DMS79 (cell line): ENCODE measurements at regions not wholly inside any gene's neighbourhood (a gene's known extent, or its start where the extent isn't known, plus 50 kb on each side); places are given as distances from the start of the nearest gene placed in this dataset.

Experiments
- DNase-seq: peaks from one replicate; lab custom pipeline; 2025; lab: John Stamatoyannopoulos, UW

- peak; percentile 78 for DNase-seq
These were observed 99.3 kb downstream of the METRNL start for GRCh38 chr17:83178533-83179304.

GRCh38 chr17:83179374-83179773 is 100.0 kb downstream of the METRNL start:
- DNase-seq = no peak

- no peak for DNase-seq
These were observed 100.4 kb downstream of the METRNL start for GRCh38 chr17:83179811-83180210.

GRCh38 chr17:83180264-83180995 is 101.0 kb downstream of the METRNL start:
- no peak for DNase-seq

DNA sequence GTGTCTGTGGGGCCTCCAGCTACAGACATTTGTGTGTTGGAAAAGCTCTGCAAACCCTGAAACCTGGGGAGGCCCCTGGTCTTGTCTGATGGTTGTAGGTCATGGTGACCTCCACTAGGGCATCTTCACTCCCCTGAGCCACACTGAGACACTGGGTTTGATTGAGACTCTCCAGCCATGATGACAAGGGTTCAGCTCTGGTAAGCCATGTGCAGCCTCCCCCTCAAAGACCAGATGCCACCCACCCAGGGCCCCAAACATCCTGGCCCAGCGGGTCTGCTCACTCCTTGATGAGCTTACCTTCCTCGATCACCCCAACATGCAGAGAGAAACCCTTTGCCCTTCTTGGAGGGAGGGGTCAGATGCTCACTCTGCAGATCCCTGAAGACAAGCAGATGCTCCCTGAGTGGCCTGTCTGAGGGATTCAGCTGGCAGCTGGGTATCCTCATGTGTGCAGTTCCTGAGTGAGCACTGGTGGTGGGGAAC is 101.6 kb downstream of the METRNL start:
- DNase-seq = no peak

DNA sequence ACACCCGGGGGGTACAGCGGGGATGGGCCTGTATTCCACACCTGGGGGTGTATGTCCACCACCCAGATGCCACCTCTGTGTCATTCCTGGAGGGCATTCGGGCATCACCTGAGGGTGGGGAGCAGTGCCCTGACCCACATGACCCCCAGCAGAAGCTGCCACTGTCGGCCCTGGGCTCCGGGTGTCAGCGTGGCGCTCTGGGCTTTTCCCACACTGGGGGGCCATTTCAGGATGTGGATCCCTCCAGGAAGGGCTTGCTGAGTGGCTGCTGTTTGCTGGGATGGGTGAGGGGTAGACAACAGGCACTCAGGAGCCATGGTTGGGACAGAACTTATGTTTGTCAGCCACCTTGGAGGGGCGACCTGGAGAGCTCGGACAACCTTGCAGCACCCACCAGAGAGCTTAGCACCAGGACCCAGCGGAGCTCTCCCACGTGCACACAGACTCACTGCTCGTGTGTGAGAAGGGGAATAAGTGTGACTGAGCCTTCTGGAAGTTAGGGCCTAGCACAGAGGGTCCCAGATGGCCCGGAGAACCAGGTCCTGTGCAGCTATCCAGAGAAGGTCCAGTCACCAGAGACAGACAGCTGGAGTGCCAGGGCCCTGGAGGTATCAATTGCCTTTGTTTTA is 102.7 kb downstream of the METRNL start:
- DNase-seq = no peak

GRCh38 chr17:83182620-83183101 is 103.3 kb downstream of the METRNL start:
- no peak for DNase-seq

- DNase-seq = no peak
These were observed 103.9 kb downstream of the METRNL start for GRCh38 chr17:83183145-83183948.

DNA sequence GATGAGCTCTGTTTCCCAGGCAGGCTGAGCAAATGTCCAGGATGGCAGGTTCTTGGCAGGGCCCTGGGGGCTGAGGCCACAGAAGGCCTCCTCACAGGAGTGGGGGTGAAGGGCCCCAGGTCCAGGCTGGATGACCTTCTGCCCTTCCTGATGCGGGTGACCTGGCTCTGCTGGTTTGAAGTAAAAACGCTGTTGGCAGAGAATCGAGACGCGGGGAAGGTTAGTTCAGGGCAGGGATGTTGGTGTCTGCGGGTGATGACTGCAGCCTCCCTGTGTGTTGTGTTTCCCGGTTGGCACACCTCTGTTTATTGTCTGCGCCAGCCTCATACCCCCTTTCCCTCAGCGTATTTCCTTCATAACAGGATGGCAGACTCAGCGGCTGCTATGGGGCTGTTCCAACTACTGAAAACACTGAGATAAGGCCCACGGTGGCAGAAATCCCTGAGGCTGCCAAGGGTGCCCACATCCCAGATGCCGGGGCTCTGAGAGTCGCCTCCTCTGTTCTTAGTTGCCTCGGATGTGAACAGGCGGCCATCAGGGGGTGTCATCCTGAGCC is 104.6 kb downstream of the METRNL start:
- DNase-seq = no peak

GRCh38 chr17:83185023-83186002 is 105.9 kb downstream of the METRNL start:
- DNase-seq = no peak

GRCh38 chr17:83186226-83186625 is 106.8 kb downstream of the METRNL start:
- DNase-seq = no peak

- DNase-seq = no peak
These were observed 107.5 kb downstream of the METRNL start for GRCh38 chr17:83186751-83187421.

GRCh38 chr17:83187782-83188311 is 108.4 kb downstream of the METRNL start:
- DNase-seq = no peak

- DNase-seq = no peak
These were observed 109.9 kb downstream of the METRNL start for GRCh38 chr17:83189044-83190003.

- no peak for DNase-seq
These were observed 110.6 kb downstream of the METRNL start for GRCh38 chr17:83190004-83190385.

DNA sequence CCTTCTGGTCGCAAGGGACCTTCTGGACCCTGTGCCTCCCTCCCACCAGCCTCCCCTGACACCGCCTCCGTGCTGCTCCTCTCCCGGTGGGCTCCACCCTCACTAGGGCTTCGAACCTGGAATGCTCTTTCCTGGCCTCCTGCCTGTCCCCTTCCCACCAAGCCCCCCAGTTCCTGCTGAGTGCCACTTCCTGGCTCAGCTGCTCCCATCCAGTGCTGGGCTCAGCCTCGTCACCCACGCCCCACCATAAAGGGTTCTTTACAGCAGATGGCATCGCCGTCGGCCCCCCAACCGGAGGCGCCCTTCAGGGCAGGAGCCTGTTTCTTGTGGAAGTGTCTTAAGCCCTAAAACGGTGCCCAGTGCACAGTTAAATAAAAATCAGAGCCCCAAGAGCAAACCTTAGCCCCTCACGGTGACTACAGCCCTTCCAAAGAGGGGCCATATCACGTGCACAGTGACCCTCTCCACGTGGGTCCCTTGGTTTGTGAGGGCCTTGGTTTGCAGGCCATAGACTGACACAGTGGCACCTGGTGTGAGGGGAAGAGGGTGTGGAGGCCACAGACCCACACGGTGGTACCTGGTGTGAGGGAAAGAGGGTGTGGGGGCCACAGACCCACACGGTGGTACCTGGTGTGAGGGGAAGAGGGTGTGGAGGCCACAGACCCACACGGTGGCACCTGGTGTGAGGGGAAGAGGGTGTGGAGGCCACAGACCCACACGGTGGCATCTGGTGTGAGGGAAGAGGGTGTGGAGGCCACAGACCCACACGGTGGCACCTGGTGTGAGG is 111.4 kb downstream of the METRNL start:
- DNase-seq = no peak

DNA sequence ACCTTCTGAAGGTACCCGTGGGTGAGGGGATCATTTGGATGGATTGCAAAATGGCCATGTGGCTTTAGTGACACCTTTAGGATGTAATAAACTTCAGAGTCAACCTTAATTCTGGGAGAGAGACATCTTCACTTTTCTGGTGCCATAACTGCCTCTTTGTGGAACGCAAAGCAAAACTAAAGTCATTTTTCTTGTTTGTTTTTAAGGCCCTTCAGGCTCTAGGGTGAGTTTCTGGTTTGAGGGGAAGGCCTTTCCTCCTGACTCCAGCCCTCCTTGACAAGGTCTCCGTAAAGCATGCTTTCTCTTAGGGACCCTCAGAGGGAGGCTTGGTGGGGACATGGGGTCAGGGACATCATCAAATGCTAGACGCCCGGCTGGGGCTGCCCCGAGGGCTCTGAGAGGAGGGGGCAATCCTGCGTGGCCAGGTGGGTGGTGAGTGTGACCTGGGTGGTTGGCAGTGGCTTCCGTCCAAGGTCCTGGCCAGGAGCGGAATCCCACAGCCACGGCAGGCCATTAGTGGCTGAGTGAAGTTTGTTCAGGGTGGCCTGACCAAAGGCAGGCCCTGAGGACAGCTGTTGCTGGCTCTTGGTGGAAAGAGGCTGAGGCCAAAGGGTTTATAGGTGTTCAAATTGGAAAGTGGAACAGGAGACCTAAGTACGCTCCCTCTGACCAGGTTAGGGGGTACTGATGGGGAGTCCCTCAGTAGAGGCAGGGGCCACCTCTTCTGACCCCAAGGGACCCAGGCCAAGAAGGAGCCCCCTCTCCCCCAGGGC is 112.2 kb downstream of the METRNL start:
- no peak for DNase-seq
